OCI-LY7 (cell line): ENCODE measurements at regions not wholly inside any gene's neighbourhood (a gene's known extent, or its start where the extent isn't known, plus 50 kb on each side); places are given as distances from the start of the nearest gene placed in this dataset.

Experiments used
- CTCF ChIP-seq: fragments of 200-600 bp; sonication (generic); conservative IDR thresholded peaks from 2 replicates; pipeline ENCODE4 v1.5.1; 2014; ENCODE audit warnings: mild to moderate bottlenecking, antibody characterized with exemption, low read length, moderate library complexity, mixed read lengths
- EZH2phosphoT487 ChIP-seq: fragments of 200-600 bp; sonication (generic); IDR thresholded peaks from 2 replicates; pipeline ENCODE4 v1.6.1; 2018; ENCODE audit warnings: low read depth, borderline replicate concordance, mild to moderate bottlenecking, mixed run types, antibody characterized with exemption, low read length, moderate library complexity, mixed read lengths

- TF ChIP-seq CTCF (no peak), EZH2phosphoT487 (no peak)
These were observed 108.3 kb downstream of the SLITRK5 start for GRCh38 chr13:87779426-87779825.
